ENCODE measurements at regions not wholly inside any gene's neighbourhood (a gene's known extent, or its start where the extent isn't known, plus 50 kb on each side); places are given as distances from the start of the nearest gene placed in this dataset.
A peak's percentile ranks its signal among the peaks of the same experiment; 100 is the strongest.

GRCh38 chr5:175220549-175220948 is 223.4 kb downstream of the DRD1 start:
- no peaks in the 10 kb centered on the region for H3K36me3 ChIP-seq (replicated peaks; ENCODE audit: control insufficient read depth, insufficient read depth, low read length)
- H3K27me3 ChIP-seq (ENCODE audit: control insufficient read depth, insufficient read depth, low read length), result no peaks in the 10 kb centered on the region
- DNase-seq, result no peak
- no peak overlapping the region for H3K4me3 ChIP-seq (ENCODE audit: insufficient read depth, low read depth, low read length)

GRCh38 chr5:175219366-175219765 is 224.6 kb downstream of the DRD1 start:
- Histone ChIP-seq H3K27me3 (ENCODE audit: control insufficient read depth, insufficient read depth, low read length) (no peaks in the 10 kb centered on the region), H3K36me3 (replicated peaks; ENCODE audit: control insufficient read depth, insufficient read depth, low read length) (no peaks in the 10 kb centered on the region), H3K4me3 (ENCODE audit: insufficient read depth, low read depth, low read length) (no peak overlapping the region)
- DNase-seq, result no peak

GRCh38 chr5:175216991-175217390 is 227.0 kb downstream of the DRD1 start:
- no peaks in the 10 kb centered on the region for H3K27me3 ChIP-seq (ENCODE audit: control insufficient read depth, insufficient read depth, low read length)
- no peak overlapping the region for H3K4me3 ChIP-seq (ENCODE audit: insufficient read depth, low read depth, low read length)
- DNase-seq, result no peak
- no peaks in the 10 kb centered on the region for H3K36me3 ChIP-seq (replicated peaks; ENCODE audit: control insufficient read depth, insufficient read depth, low read length)

- H3K4me3 ChIP-seq (ENCODE audit: insufficient read depth, low read depth, low read length), result no peak overlapping the region
- H3K27me3 ChIP-seq (ENCODE audit: control insufficient read depth, insufficient read depth, low read length), result no peaks in the 10 kb centered on the region
- no peaks in the 10 kb centered on the region for H3K36me3 ChIP-seq (replicated peaks; ENCODE audit: control insufficient read depth, insufficient read depth, low read length)
- DNase-seq, result no peak
These were observed 228.1 kb downstream of the DRD1 start for GRCh38 chr5:175215906-175216305.

- Histone ChIP-seq H3K27me3 (ENCODE audit: control insufficient read depth, insufficient read depth, low read length) (no peaks in the 10 kb centered on the region), H3K4me3 (ENCODE audit: insufficient read depth, low read depth, low read length) (no peak overlapping the region), H3K36me3 (replicated peaks; ENCODE audit: control insufficient read depth, insufficient read depth, low read length) (no peaks in the 10 kb centered on the region)
- no peak for DNase-seq
These were observed 229.8 kb downstream of the DRD1 start for GRCh38 chr5:175214152-175214551.

- Histone ChIP-seq H3K27me3 (ENCODE audit: control insufficient read depth, insufficient read depth, low read length) (no peaks in the 10 kb centered on the region), H3K36me3 (replicated peaks; ENCODE audit: control insufficient read depth, insufficient read depth, low read length) (no peaks in the 10 kb centered on the region), H3K4me3 (ENCODE audit: insufficient read depth, low read depth, low read length) (no peak overlapping the region)
- DNase-seq, result no peak
These were observed 231.8 kb downstream of the DRD1 start for GRCh38 chr5:175211956-175212756.

GRCh38 chr5:175207321-175208040 is 236.5 kb downstream of the DRD1 start:
- DNase-seq, result no peak
- no peaks in the 10 kb centered on the region for H3K36me3 ChIP-seq (replicated peaks; ENCODE audit: control insufficient read depth, insufficient read depth, low read length)
- no peaks in the 10 kb centered on the region for H3K27me3 ChIP-seq (ENCODE audit: control insufficient read depth, insufficient read depth, low read length)
- H3K4me3 ChIP-seq (ENCODE audit: insufficient read depth, low read depth, low read length), result no peak overlapping the region

- DNase-seq, result no peak
- H3K27me3 ChIP-seq (ENCODE audit: control insufficient read depth, insufficient read depth, low read length), result no peaks in the 10 kb centered on the region
- no peaks in the 10 kb centered on the region for H3K36me3 ChIP-seq (replicated peaks; ENCODE audit: control insufficient read depth, insufficient read depth, low read length)
- no peak overlapping the region for H3K4me3 ChIP-seq (ENCODE audit: insufficient read depth, low read depth, low read length)
These were observed 237.3 kb downstream of the DRD1 start for GRCh38 chr5:175206669-175207068.

- DNase-seq, result no peak
- H3K36me3 ChIP-seq (replicated peaks; ENCODE audit: control insufficient read depth, insufficient read depth, low read length), result no peaks in the 10 kb centered on the region
- H3K27me3 ChIP-seq (ENCODE audit: control insufficient read depth, insufficient read depth, low read length), result no peaks in the 10 kb centered on the region
- H3K4me3 ChIP-seq (ENCODE audit: insufficient read depth, low read depth, low read length), result no peak overlapping the region
These were observed 241.4 kb downstream of the DRD1 start for GRCh38 chr5:175202463-175203068.

- no peaks in the 10 kb centered on the region for H3K36me3 ChIP-seq (replicated peaks; ENCODE audit: control insufficient read depth, insufficient read depth, low read length)
- DNase-seq, result no peak
- H3K27me3 ChIP-seq (ENCODE audit: control insufficient read depth, insufficient read depth, low read length), result no peaks in the 10 kb centered on the region
- no peak overlapping the region for H3K4me3 ChIP-seq (ENCODE audit: insufficient read depth, low read depth, low read length)
These were observed 242.6 kb downstream of the DRD1 start for GRCh38 chr5:175201393-175201792.

GRCh38 chr5:175195698-175196656 is 248.0 kb downstream of the DRD1 start:
- peak; percentile 43 for DNase-seq
- H3K27me3 ChIP-seq (ENCODE audit: control insufficient read depth, insufficient read depth, low read length), result no peaks in the 10 kb centered on the region; the same call in 1 of the 2 replicates
- no peaks in the 10 kb centered on the region for H3K36me3 ChIP-seq (replicated peaks; ENCODE audit: control insufficient read depth, insufficient read depth, low read length)
- no peak overlapping the region for H3K4me3 ChIP-seq (ENCODE audit: insufficient read depth, low read depth, low read length)

GRCh38 chr5:175181331-175181730 is 262.7 kb downstream of the DRD1 start:
- no peaks in the 10 kb centered on the region for H3K36me3 ChIP-seq (replicated peaks; ENCODE audit: control insufficient read depth, insufficient read depth, low read length)
- no peak overlapping the region for H3K4me3 ChIP-seq (ENCODE audit: insufficient read depth, low read depth, low read length)
- DNase-seq, result no peak
- H3K27me3 ChIP-seq (ENCODE audit: control insufficient read depth, insufficient read depth, low read length), result no peaks in the 10 kb centered on the region

- Histone ChIP-seq H3K27me3 (ENCODE audit: control insufficient read depth, insufficient read depth, low read length) (no peaks in the 10 kb centered on the region), H3K36me3 (replicated peaks; ENCODE audit: control insufficient read depth, insufficient read depth, low read length) (no peaks in the 10 kb centered on the region), H3K4me3 (ENCODE audit: insufficient read depth, low read depth, low read length) (no peak overlapping the region)
- DNase-seq, result no peak
These were observed 273.1 kb downstream of the DRD1 start for GRCh38 chr5:175170899-175171298.

- Histone ChIP-seq H3K27me3 (ENCODE audit: control insufficient read depth, insufficient read depth, low read length) (no peaks in the 10 kb centered on the region), H3K4me3 (ENCODE audit: insufficient read depth, low read depth, low read length) (no peak overlapping the region), H3K36me3 (replicated peaks; ENCODE audit: control insufficient read depth, insufficient read depth, low read length) (no peaks in the 10 kb centered on the region)
- no peak for DNase-seq
These were observed 275.0 kb downstream of the DRD1 start for GRCh38 chr5:175168882-175169507.

Measured in H7 (cell line).